GM12801 (cell line): ENCODE measurements at regions not wholly inside any gene's neighbourhood (a gene's known extent, or its start where the extent isn't known, plus 50 kb on each side); places are given as distances from the start of the nearest gene placed in this dataset.

Experiments used
- CTCF ChIP-seq: IDR thresholded peaks from one replicate; pipeline ENCODE4 v1.5.1; 2011; ENCODE audit warnings: control low read depth; ENCODE audit not compliant: insufficient read length; ENCODE audit errors: extremely low read depth

- TF ChIP-seq CTCF: no peak
Measured at GRCh38 chr14:87866116-87866515, 126.9 kb downstream of the GALC start.

GRCh38 chr14:87864356-87865270 lies 128.4 kb downstream of the GALC start:
- no peak for TF ChIP-seq CTCF

GRCh38 chr14:87863047-87863446 lies 129.9 kb downstream of the GALC start:
- TF ChIP-seq CTCF: no peak

GRCh38 chr14:87852107-87852506 lies 140.9 kb downstream of the GALC start:
- TF ChIP-seq CTCF: no peak

GRCh38 chr14:87851190-87851589 lies 141.8 kb downstream of the GALC start:
- no peak for TF ChIP-seq CTCF

GRCh38 chr14:87847216-87847755 lies 145.7 kb downstream of the GALC start:
- no peak for TF ChIP-seq CTCF

- no peak for TF ChIP-seq CTCF
Measured at GRCh38 chr14:87840906-87841305, 152.1 kb downstream of the GALC start.
